ENCODE measurements at regions not wholly inside any gene's neighbourhood (a gene's known extent, or its start where the extent isn't known, plus 50 kb on each side); places are given as distances from the start of the nearest gene placed in this dataset.

- no peak for DNase-seq (ENCODE audit: low read depth)
These were observed 436.8 kb downstream of the HAO1 start for GRCh38 chr20:7503501-7503900.

- no peak for DNase-seq (ENCODE audit: low read depth)
These were observed 435.0 kb downstream of the HAO1 start for GRCh38 chr20:7505152-7505834.

- no peak for DNase-seq (ENCODE audit: low read depth)
These were observed 434.4 kb downstream of the HAO1 start for GRCh38 chr20:7505835-7506221.

GRCh38 chr20:7516621-7517111 lies 423.6 kb downstream of the HAO1 start:
- no peak for DNase-seq (ENCODE audit: low read depth)

- no peak for DNase-seq (ENCODE audit: low read depth)
These were observed 419.9 kb downstream of the HAO1 start for GRCh38 chr20:7520361-7520760.

- DNase-seq (ENCODE audit: low read depth), result no peak
These were observed 417.0 kb downstream of the HAO1 start for GRCh38 chr20:7523288-7523687.

GRCh38 chr20:7540018-7540417 lies 400.2 kb downstream of the HAO1 start:
- no peak for DNase-seq (ENCODE audit: low read depth)

- no peak for DNase-seq (ENCODE audit: low read depth)
These were observed 399.3 kb downstream of the HAO1 start for GRCh38 chr20:7540923-7541322.

- no peak for DNase-seq (ENCODE audit: low read depth)
These were observed 369.2 kb downstream of the HAO1 start for GRCh38 chr20:7571101-7571500.

GRCh38 chr20:7571521-7572055 lies 368.7 kb downstream of the HAO1 start:
- DNase-seq (ENCODE audit: low read depth), result no peak

GRCh38 chr20:7579888-7580287 lies 360.4 kb downstream of the HAO1 start:
- no peak for DNase-seq (ENCODE audit: low read depth)

- no peak for DNase-seq (ENCODE audit: low read depth)
These were observed 355.1 kb downstream of the HAO1 start for GRCh38 chr20:7585126-7585679.

- DNase-seq (ENCODE audit: low read depth), result no peak
These were observed 353.8 kb downstream of the HAO1 start for GRCh38 chr20:7586481-7586880.

GRCh38 chr20:7589164-7589563 lies 351.1 kb downstream of the HAO1 start:
- no peak for DNase-seq (ENCODE audit: low read depth)

GRCh38 chr20:7596541-7596940 lies 343.7 kb downstream of the HAO1 start:
- DNase-seq (ENCODE audit: low read depth), result no peak

- no peak for DNase-seq (ENCODE audit: low read depth)
These were observed 338.8 kb downstream of the HAO1 start for GRCh38 chr20:7601431-7601830.

GRCh38 chr20:7606941-7607340 lies 333.3 kb downstream of the HAO1 start:
- no peak for DNase-seq (ENCODE audit: low read depth)

- no peak for DNase-seq (ENCODE audit: low read depth)
These were observed 332.0 kb downstream of the HAO1 start for GRCh38 chr20:7608250-7608649.

- DNase-seq (ENCODE audit: low read depth), result no peak
These were observed 331.0 kb downstream of the HAO1 start for GRCh38 chr20:7609251-7609650.

- DNase-seq (ENCODE audit: low read depth), result no peak
These were observed 329.6 kb downstream of the HAO1 start for GRCh38 chr20:7610681-7611080.

GRCh38 chr20:7617797-7618196 lies 322.5 kb downstream of the HAO1 start:
- no peak for DNase-seq (ENCODE audit: low read depth)

GRCh38 chr20:7622399-7622961 lies 317.8 kb downstream of the HAO1 start:
- DNase-seq (ENCODE audit: low read depth), result no peak

GRCh38 chr20:7624886-7625285 lies 315.4 kb downstream of the HAO1 start:
- DNase-seq (ENCODE audit: low read depth), result no peak

Data from Daoy (cell line).